HCT116 (cell line): ENCODE measurements at regions not wholly inside any gene's neighbourhood (a gene's known extent, or its start where the extent isn't known, plus 50 kb on each side); places are given as distances from the start of the nearest gene placed in this dataset.

Source experiments
- ATAC-seq: fragments of 200-7000 bp; cut with Tn5 transposase; 2 replicates; pipeline ENCODE4 v1.9.1; 2020; ENCODE audit warnings: mild to moderate bottlenecking, moderate library complexity
- BruUV-seq: library from RNA; stranded (reverse); fragments of 400-500 nt; replicated peaks from 2 replicates; lab custom pipeline; 2021; lab: Mats Ljungman, UMichigan
- CTCF ChIA-PET: fragments of 300-600 bp; sonication (Branson Sonifier 250); formaldehyde crosslinking; loops from one replicate; lab custom pipeline; 2021; ENCODE audit warnings: antibody characterized with exemption; lab: Charles Lee
- POLR2A ChIA-PET: fragments of 300-600, 350-600 bp; sonication (Branson Sonifier 250); formaldehyde crosslinking; loops from one replicate; lab custom pipeline; 2021; ENCODE audit warnings: antibody characterized with exemption; lab: Charles Lee
- RAD21 ChIA-PET, 2 experiments: fragments of 300-600 bp; sonication (Branson Sonifier 250); formaldehyde crosslinking; loops; one replicate each; lab custom pipeline; 2023; ENCODE audit warnings: low total read pairs in 2 of 2; ENCODE audit not compliant: uncharacterized antibody in 2 of 2, unreplicated experiment in 2 of 2, low non-redundant PET in 1 of 2; lab: Charles Lee
- DNase-seq: peaks from one replicate; pipeline ENCODE4 v3.0.0-alpha.2; 2010; ENCODE audit warnings: low read depth, low spot score
- H2AFZ ChIP-seq: fragments of 200-600 bp; shearing (Covaris generic), sonication (generic); 2 replicates; pipeline ENCODE4 v1.6.1; 2017; ENCODE audit warnings: low read depth, mixed run types, mixed read lengths, antibody characterized with exemption, low read length; ENCODE audit not compliant: poor library complexity, severe bottlenecking
- H3K27ac ChIP-seq: 2 replicates; pipeline ENCODE4 v1.5.1; 2012; ENCODE audit warnings: low read depth, low read length
- H3K27me3 ChIP-seq: fragments of 200-600 bp; sonication (generic); 2 replicates; pipeline ENCODE4 v1.6.1; 2016; ENCODE audit warnings: mixed run types, low read length, mixed read lengths; ENCODE audit not compliant: insufficient read depth
- H3K36me3 ChIP-seq, 2 experiments: fragments of 200-500 bp in 1 of 2; fragments of 200-600 bp in 1 of 2; sonication (Bioruptor generic) in 1 of 2; sonication (generic) in 1 of 2; 2 replicates each; pipeline versions ENCODE4 v1.5.1 to v1.6.1; 2014 to 2016; ENCODE audit warnings: low read length in 2 of 2, inconsistent platforms in 1 of 2, mixed read lengths in 1 of 2, mixed run types in 1 of 2; ENCODE audit not compliant: insufficient read depth in 2 of 2, control insufficient read depth in 1 of 2
- H3K4me1 ChIP-seq, 2 experiments: fragments of 200-600 bp in 1 of 2; sonication (generic) in 1 of 2; 2 replicates each; pipeline versions ENCODE4 v1.5.1 to v1.6.1; 2012 to 2017; ENCODE audit warnings: low read length in 2 of 2, inconsistent platforms in 1 of 2, mild to moderate bottlenecking in 1 of 2, mixed read lengths in 1 of 2, mixed run types in 1 of 2, moderate library complexity in 1 of 2; ENCODE audit not compliant: insufficient read depth in 2 of 2, control insufficient read depth in 1 of 2
- H3K4me2 ChIP-seq: fragments of 200-600 bp; sonication (generic); 2 replicates; pipeline ENCODE4 v1.6.1; 2017; ENCODE audit warnings: mixed run types, low read length, mixed read lengths
- H3K4me3 ChIP-seq, 2 experiments: fragments of 200-600 bp in 1 of 2; sonication (generic) in 1 of 2; replicated peaks in 1 of 2; 2 replicates each; pipeline ENCODE4 v1.5.1; 2011 to 2016; ENCODE audit warnings: low read length in 2 of 2, control low read depth in 1 of 2, low read depth in 1 of 2, mild to moderate bottlenecking in 1 of 2, mixed read lengths in 1 of 2, mixed run types in 1 of 2
- H3K79me2 ChIP-seq: fragments of 200-600 bp; sonication (generic); 2 replicates; pipeline ENCODE4 v1.6.1; 2017; ENCODE audit warnings: mild to moderate bottlenecking, mixed run types, low read length, moderate library complexity, mixed read lengths; ENCODE audit not compliant: insufficient read depth
- H3K9ac ChIP-seq: fragments of 200-600 bp; sonication (generic); 2 replicates; pipeline ENCODE4 v1.6.1; 2016; ENCODE audit warnings: low read length, mixed read lengths
- H3K9me2 ChIP-seq: fragments of 200-600 bp; sonication (generic), shearing (Covaris generic); 2 replicates; pipeline ENCODE4 v1.6.1; 2017; ENCODE audit warnings: mixed run types, mild to moderate bottlenecking, moderate library complexity; ENCODE audit not compliant: insufficient read depth
- H3K9me3 ChIP-seq, 2 experiments: fragments of 200-500 bp in 1 of 2; fragments of 200-600 bp in 1 of 2; sonication (Bioruptor generic) in 1 of 2; sonication (generic) in 1 of 2; 2 replicates each; pipeline ENCODE4 v1.6.1; 2014 to 2017; ENCODE audit warnings: low read length in 2 of 2, mixed read lengths in 2 of 2, inconsistent platforms in 1 of 2, low read depth in 1 of 2, mild to moderate bottlenecking in 1 of 2, mixed run types in 1 of 2, moderate library complexity in 1 of 2; ENCODE audit not compliant: control insufficient read depth in 1 of 2, insufficient read depth in 1 of 2
- H4K20me1 ChIP-seq: fragments of 200-600 bp; sonication (generic), shearing (Covaris generic); 2 replicates; pipeline ENCODE4 v1.6.1; 2017; ENCODE audit warnings: mixed run types, mild to moderate bottlenecking, moderate library complexity; ENCODE audit not compliant: insufficient read depth
- ATF3 ChIP-seq: IDR thresholded peaks from 2 replicates; pipeline ENCODE4 v1.6.1; 2012
- CEBPB ChIP-seq: IDR thresholded peaks from 2 replicates; pipeline ENCODE4 v1.6.1; 2012; ENCODE audit warnings: low read depth
- EZH2phosphoT487 ChIP-seq: fragments of 200-600 bp; IDR thresholded peaks from 2 replicates; pipeline ENCODE4 v1.6.1; 2018; ENCODE audit warnings: antibody characterized with exemption, borderline replicate concordance
- FOSL1 ChIP-seq: IDR thresholded peaks from 2 replicates; pipeline ENCODE4 v1.6.1; 2012; ENCODE audit warnings: low read depth
- JUND ChIP-seq: IDR thresholded peaks from 2 replicates; pipeline ENCODE4 v1.6.1; 2012
- MAX ChIP-seq: IDR thresholded peaks from 2 replicates; pipeline ENCODE4 v1.6.1; 2012
- RAD21 ChIP-seq: IDR thresholded peaks from 2 replicates; pipeline ENCODE4 v1.6.1; 2012; ENCODE audit warnings: low read depth, mild to moderate bottlenecking
- REST ChIP-seq: IDR thresholded peaks from 2 replicates; pipeline ENCODE4 v1.6.1; 2012; ENCODE audit warnings: low read depth
- SP1 ChIP-seq: IDR thresholded peaks from 2 replicates; pipeline ENCODE4 v1.6.1; 2012; ENCODE audit warnings: low read depth
- ZNF274 ChIP-seq: fragments of 200-500 bp; sonication (Bioruptor generic); IDR thresholded peaks from 2 replicates; pipeline ENCODE4 v1.6.1; 2014; ENCODE audit warnings: mild to moderate bottlenecking, low read depth, low read length, inconsistent platforms
- intact Hi-C: fragments of 100-400 bp; cut with micrococcal nuclease; formaldehyde crosslinking; loops from 2 replicates; pipeline ENCODE4 v1.10.0; 2022

- ChIA-PET RAD21 (no interaction called here), POLR2A (no interaction called here), CTCF (no interaction called here)
- H3K27ac ChIP-seq: no peak overlapping the region
- H3K4me1 ChIP-seq: no peaks in the 10 kb centered on the region
- no peak overlapping the region for H3K4me3 ChIP-seq
- intact Hi-C loops: no loop called here
- no peak for TF ChIP-seq REST
- TF ChIP-seq CEBPB: no peak
- no peak for TF ChIP-seq RAD21
- TF ChIP-seq SP1: no peak
- TF ChIP-seq MAX: no peak
- no peak for TF ChIP-seq FOSL1
- TF ChIP-seq EZH2phosphoT487: no peak
- TF ChIP-seq ATF3: no peak
- no peak for TF ChIP-seq JUND
- no peak for TF ChIP-seq ZNF274
- no peaks in the 10 kb centered on the region for H3K36me3 ChIP-seq
- H3K27me3 ChIP-seq: no peaks in the 10 kb centered on the region
- no peaks in the 10 kb centered on the region for H4K20me1 ChIP-seq
- H3K4me2 ChIP-seq: no peak overlapping the region
- H3K9me2 ChIP-seq: no peaks in the 10 kb centered on the region
- no peaks in the 10 kb centered on the region for H3K79me2 ChIP-seq
- no peaks in the 10 kb centered on the region; a peak in 1 of 4 replicates for H3K9me3 ChIP-seq
- H2AFZ ChIP-seq: no peak overlapping the region
- BruUV-seq: no TSS peak
- DNase-seq (no peak), ATAC-seq (no peak)
- H3K9ac ChIP-seq: no peak overlapping the region
These were observed 204.3 kb upstream of the SEL1L start for GRCh38 chr14:81737938-81738337.
